SH-SY5Y (cell line): ENCODE measurements at regions not wholly inside any gene's neighbourhood (a gene's known extent, or its start where the extent isn't known, plus 50 kb on each side); places are given as distances from the start of the nearest gene placed in this dataset.

ENCODE experiments used
- GATA2 ChIP-seq: IDR thresholded peaks from 2 replicates; pipeline ENCODE4 v1.6.1; 2011; ENCODE audit warnings: mild to moderate bottlenecking, low read depth, low read length
- GATA3 ChIP-seq: IDR thresholded peaks from 2 replicates; pipeline ENCODE4 v1.6.1; 2011; ENCODE audit warnings: low read depth, mild to moderate bottlenecking, low read length, moderate library complexity

GRCh38 chr3:22615790-22616189 lies 587.3 kb upstream of the UBE2E2 start:
- no peak for TF ChIP-seq GATA3
- TF ChIP-seq GATA2, result no peak
